LNCAP (cell line): ENCODE measurements at regions not wholly inside any gene's neighbourhood (a gene's known extent, or its start where the extent isn't known, plus 50 kb on each side); places are given as distances from the start of the nearest gene placed in this dataset.

Source experiments
- CTCF ChIP-seq: fragments of 450-650 bp; IDR thresholded peaks from 2 replicates; pipeline ENCODE4 v1.5.1; 2017; ENCODE audit warnings: mild to moderate bottlenecking

DNA sequence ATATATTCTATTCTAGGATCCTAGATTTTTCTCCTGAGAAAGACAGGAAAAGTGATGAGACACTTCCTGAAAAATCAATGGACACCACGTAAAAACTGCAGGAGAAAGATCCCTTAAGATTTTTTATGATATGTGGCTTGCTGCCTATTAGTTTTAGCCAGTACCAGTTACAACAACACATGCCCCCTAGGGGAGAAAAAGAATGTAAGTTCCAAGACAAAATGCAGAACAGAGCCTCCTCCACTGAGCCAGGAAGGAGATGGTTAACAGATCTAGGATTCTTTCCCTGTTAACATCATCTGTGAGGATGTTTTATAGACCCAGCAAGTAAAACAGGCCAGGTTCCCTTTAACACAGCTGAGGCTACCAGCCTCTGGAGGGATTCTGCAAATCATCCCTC, 574.7 kb downstream of the TLE4 start:
- TF ChIP-seq CTCF, result peak; percentile 51

- no peak for TF ChIP-seq CTCF
These were observed 573.1 kb downstream of the TLE4 start for GRCh38 chr9:80144856-80145255.

GRCh38 chr9:80144406-80144805, 572.6 kb downstream of the TLE4 start:
- TF ChIP-seq CTCF, result no peak

GRCh38 chr9:80143899-80144298, 572.1 kb downstream of the TLE4 start:
- TF ChIP-seq CTCF, result no peak

GRCh38 chr9:80134487-80134886, 562.7 kb downstream of the TLE4 start:
- TF ChIP-seq CTCF, result no peak

DNA sequence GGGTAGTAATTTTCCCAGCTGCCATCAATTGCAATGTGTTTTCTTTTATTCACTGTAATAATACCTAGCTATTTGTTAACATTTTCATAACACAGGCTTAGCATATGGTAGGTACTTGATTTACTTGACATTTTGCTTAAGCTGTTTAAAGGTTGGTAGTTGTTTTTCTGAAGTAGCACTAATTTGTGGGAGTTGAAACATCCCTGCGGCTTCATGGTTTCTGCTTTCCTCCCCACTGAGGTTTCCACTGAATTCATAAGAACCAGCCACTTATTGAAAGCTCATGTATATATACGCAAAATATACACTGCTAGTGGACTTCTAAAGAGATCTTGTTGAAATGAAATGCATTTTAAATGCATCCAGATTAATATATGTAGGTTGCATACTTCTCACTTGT, 559.9 kb downstream of the TLE4 start:
- TF ChIP-seq CTCF, result no peak

- TF ChIP-seq CTCF, result no peak
These were observed 556.2 kb downstream of the TLE4 start for GRCh38 chr9:80127920-80128319.

DNA sequence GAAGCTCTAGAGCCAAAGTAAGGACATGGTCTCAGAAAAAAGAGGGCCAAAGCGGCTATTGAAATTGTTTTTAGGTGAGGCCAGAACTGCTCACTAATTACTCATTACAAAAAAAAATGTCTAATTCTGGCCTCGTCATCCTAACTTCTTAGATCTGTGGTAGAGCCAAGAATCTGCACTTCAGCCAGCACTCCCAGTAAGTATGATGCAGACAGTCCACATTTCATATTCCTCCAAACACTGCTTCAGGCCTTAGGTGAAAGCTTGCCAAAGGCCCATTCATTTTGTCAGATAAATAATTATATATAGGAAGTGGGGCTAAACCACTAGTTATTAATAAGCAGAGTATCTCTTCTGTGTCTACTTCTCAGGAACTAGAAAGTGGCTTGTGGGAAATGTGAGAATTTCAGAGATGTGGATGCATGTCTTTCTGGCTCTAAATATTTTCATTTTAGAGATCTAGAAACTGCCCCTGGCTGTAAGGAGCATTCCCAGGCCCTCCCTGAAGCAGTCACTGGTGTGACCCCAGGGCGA, 554.0 kb downstream of the TLE4 start:
- TF ChIP-seq CTCF, result no peak
